ENCODE measurements at regions not wholly inside any gene's neighbourhood (a gene's known extent, or its start where the extent isn't known, plus 50 kb on each side); places are given as distances from the start of the nearest gene placed in this dataset.

DNA sequence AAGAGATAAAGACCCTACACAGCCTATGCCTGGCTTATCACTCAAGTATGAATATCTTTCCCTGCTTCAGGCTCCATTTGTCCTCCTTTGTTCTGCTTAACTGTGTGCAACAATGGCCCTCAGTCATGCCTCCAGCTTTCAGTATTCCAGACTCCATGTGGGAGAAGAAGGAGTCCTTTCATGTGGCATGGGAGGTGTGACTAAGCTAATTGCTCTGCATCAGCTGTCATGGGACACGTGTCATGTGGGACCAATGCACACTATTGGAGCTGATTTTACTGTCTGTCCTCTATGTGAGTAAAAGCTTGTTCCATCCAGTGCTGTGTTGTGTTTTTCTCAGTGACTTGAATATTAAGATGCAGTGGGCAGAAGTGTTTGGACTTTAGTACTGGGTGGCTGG is 1198.3 kb downstream of the OLFM4 start:
- TF ChIP-seq, protein P1, sequence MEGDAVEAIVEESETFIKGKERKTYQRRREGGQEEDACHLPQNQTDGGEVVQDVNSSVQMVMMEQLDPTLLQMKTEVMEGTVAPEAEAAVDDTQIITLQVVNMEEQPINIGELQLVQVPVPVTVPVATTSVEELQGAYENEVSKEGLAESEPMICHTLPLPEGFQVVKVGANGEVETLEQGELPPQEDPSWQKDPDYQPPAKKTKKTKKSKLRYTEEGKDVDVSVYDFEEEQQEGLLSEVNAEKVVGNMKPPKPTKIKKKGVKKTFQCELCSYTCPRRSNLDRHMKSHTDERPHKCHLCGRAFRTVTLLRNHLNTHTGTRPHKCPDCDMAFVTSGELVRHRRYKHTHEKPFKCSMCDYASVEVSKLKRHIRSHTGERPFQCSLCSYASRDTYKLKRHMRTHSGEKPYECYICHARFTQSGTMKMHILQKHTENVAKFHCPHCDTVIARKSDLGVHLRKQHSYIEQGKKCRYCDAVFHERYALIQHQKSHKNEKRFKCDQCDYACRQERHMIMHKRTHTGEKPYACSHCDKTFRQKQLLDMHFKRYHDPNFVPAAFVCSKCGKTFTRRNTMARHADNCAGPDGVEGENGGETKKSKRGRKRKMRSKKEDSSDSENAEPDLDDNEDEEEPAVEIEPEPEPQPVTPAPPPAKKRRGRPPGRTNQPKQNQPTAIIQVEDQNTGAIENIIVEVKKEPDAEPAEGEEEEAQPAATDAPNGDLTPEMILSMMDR (IDR thresholded peaks at IDR 0.05), result no peak
- no peak for TF ChIP-seq EZH2 (IDR thresholded peaks at IDR 0.05; ENCODE audit: borderline replicate concordance, insufficient read depth, low read depth, low read length, poor library complexity, severe bottlenecking)
- DNase-seq, result no peak
- H3K4me3 Mint-ChIP-seq, result no peak overlapping the region
- no peaks in the 10 kb centered on the region for H3K4me1 ChIP-seq (ENCODE audit: control insufficient read depth in 2 of 2, insufficient read depth in 2 of 2, low read length in 2 of 2)
- H3K4me3 ChIP-seq (ENCODE audit: control extremely low read depth in 1 of 5, extremely low read depth in 1 of 5, insufficient read depth in 1 of 5, low read depth in 2 of 5, low read length in 4 of 5), result no peak overlapping the region
- H3K9me3 ChIP-seq (ENCODE audit: control extremely low read depth in 1 of 3, control insufficient read depth in 2 of 3, insufficient read depth in 1 of 3, low read length in 2 of 3), result no peaks in the 10 kb centered on the region
- no peak overlapping the region for H3K9ac ChIP-seq (ENCODE audit: low read length)
- H3K4me2 ChIP-seq (replicated peaks; ENCODE audit: low read depth, low read length, poor library complexity, severe bottlenecking), result no peak overlapping the region
- no peaks in the 10 kb centered on the region for H3K4me1 Mint-ChIP-seq
- ChIA-PET POLR2A (no interaction called here), CTCF (no interaction called here)
- no peak overlapping the region for H2AFZ ChIP-seq (ENCODE audit: insufficient read depth, low read depth, low read length, poor library complexity, severe bottlenecking)
- H3K79me2 ChIP-seq (ENCODE audit: control insufficient read depth, insufficient read depth, low read length), result no peaks in the 10 kb centered on the region
- no peaks in the 10 kb centered on the region for H3K27me3 ChIP-seq (replicated peaks in 1 of 4; ENCODE audit: control extremely low read depth in 1 of 4, control insufficient read depth in 3 of 4, insufficient read depth in 4 of 4, low read length in 3 of 4)
- ATAC-seq (ENCODE audit: low read depth), result no peak
- no peak overlapping the region for H3K27ac Mint-ChIP-seq
- no peaks in the 10 kb centered on the region for H3K36me3 ChIP-seq (replicated peaks in 1 of 2; ENCODE audit: control extremely low read depth in 1 of 2, control insufficient read depth in 1 of 2, extremely low read depth in 1 of 2, insufficient read depth in 2 of 2, low read length in 1 of 2)
- H4K20me1 ChIP-seq (ENCODE audit: control insufficient read depth, insufficient read depth, low read length, poor library complexity, severe bottlenecking), result no peaks in the 10 kb centered on the region
- peaks cover 5% of the 10 kb centered on the region for H3K9me3 Mint-ChIP-seq (ENCODE audit: insufficient read depth)
- no peak overlapping the region for H3K27ac ChIP-seq (ENCODE audit: low read length in 2 of 2)
- no peaks in the 10 kb centered on the region for H3K27me3 Mint-ChIP-seq
- intact Hi-C loops (cut with micrococcal nuclease), result no loop called here
- 78% methylated on average over 1 of the region's 1 CpG for WGBS (ENCODE audit: insufficient coverage)

DNA sequence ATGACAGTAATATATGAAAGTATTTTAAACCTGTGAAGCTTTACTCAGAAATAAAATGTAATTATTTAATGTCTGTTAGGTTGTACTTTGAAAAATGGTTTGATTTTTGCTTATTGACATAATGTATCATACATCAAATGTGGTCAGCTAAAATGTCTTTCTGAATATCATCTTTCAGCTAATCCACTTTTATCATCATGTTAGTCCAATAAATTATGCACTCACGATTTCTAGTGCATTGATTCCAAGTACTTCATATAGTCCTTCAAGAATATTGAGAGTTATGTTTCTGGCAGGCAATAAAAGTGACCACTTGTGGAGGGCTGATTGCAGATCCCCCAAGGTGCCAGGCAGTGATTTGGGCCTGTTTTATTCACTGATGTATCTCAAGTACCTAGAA is 1204.1 kb downstream of the OLFM4 start:
- Mint-ChIP-seq H3K27ac (no peak overlapping the region), H3K4me1 (no peaks in the 10 kb centered on the region), H3K27me3 (no peaks in the 10 kb centered on the region), H3K9me3 (ENCODE audit: insufficient read depth) (no peaks in the 10 kb centered on the region), H3K4me3 (no peak overlapping the region)
- Histone ChIP-seq H3K79me2 (ENCODE audit: control insufficient read depth, insufficient read depth, low read length) (no peaks in the 10 kb centered on the region), H3K27ac (ENCODE audit: low read length in 2 of 2) (no peak overlapping the region), H3K4me3 (ENCODE audit: control extremely low read depth in 1 of 5, extremely low read depth in 1 of 5, insufficient read depth in 1 of 5, low read depth in 2 of 5, low read length in 4 of 5) (no peak overlapping the region), H4K20me1 (ENCODE audit: control insufficient read depth, insufficient read depth, low read length, poor library complexity, severe bottlenecking) (no peaks in the 10 kb centered on the region), H3K4me1 (ENCODE audit: control insufficient read depth in 2 of 2, insufficient read depth in 2 of 2, low read length in 2 of 2) (no peaks in the 10 kb centered on the region), H2AFZ (ENCODE audit: insufficient read depth, low read depth, low read length, poor library complexity, severe bottlenecking) (no peak overlapping the region), H3K9ac (ENCODE audit: low read length) (no peak overlapping the region), H3K36me3 (replicated peaks in 1 of 2; ENCODE audit: control extremely low read depth in 1 of 2, control insufficient read depth in 1 of 2, extremely low read depth in 1 of 2, insufficient read depth in 2 of 2, low read length in 1 of 2) (no peaks in the 10 kb centered on the region), H3K4me2 (replicated peaks; ENCODE audit: low read depth, low read length, poor library complexity, severe bottlenecking) (no peak overlapping the region), H3K27me3 (replicated peaks in 1 of 4; ENCODE audit: control extremely low read depth in 1 of 4, control insufficient read depth in 3 of 4, insufficient read depth in 4 of 4, low read length in 3 of 4) (no peaks in the 10 kb centered on the region), H3K9me3 (ENCODE audit: control extremely low read depth in 1 of 3, control insufficient read depth in 2 of 3, insufficient read depth in 1 of 3, low read length in 2 of 3) (no peaks in the 10 kb centered on the region)
- intact Hi-C loops (cut with micrococcal nuclease), result no loop called here
- WGBS (ENCODE audit: insufficient coverage), result no CpG with 5 or more reads among the region's 1 CpG
- ChIA-PET CTCF (interaction anchor here (0.6 to 0.7 kb wide), 2 partner anchors 10 to 111 kb away, joined by 3 read pairs; no protein-coding TSS in a partner anchor), POLR2A (no interaction called here)
- DNase-seq, result no peak
- ATAC-seq (ENCODE audit: low read depth), result no peak
- no peak for TF ChIP-seq EZH2 (IDR thresholded peaks at IDR 0.05; ENCODE audit: borderline replicate concordance, insufficient read depth, low read depth, low read length, poor library complexity, severe bottlenecking)

Data from B cell (primary cell).